ENCODE measurements at regions not wholly inside any gene's neighbourhood (a gene's known extent, or its start where the extent isn't known, plus 50 kb on each side); places are given as distances from the start of the nearest gene placed in this dataset.

- H3K36me3 Mint-ChIP-seq (ENCODE audit: low read depth) = no peaks in the 10 kb centered on the region
- no peaks in the 10 kb centered on the region for H3K36me3 ChIP-seq (ENCODE audit: control insufficient read depth, insufficient read depth, low read length)
- WGBS, 2 experiments (ENCODE audit: insufficient coverage in 1 of 2, insufficient read length in 1 of 2) = 86 to 96% methylated on average over 1 to 2 of the region's 2 CpGs
- DNase-seq = no peak
- no peak overlapping the region for H3K9ac ChIP-seq (ENCODE audit: extremely low read depth, low read length, poor library complexity, severe bottlenecking)
- no peak for TF ChIP-seq CTCF (conservative IDR thresholded peaks at IDR 0.05)
- H3K27me3 Mint-ChIP-seq (ENCODE audit: insufficient read depth) = peaks cover 1% of the 10 kb centered on the region
- peaks cover 11% of the 10 kb centered on the region for H3K9me3 Mint-ChIP-seq
- no peaks in the 10 kb centered on the region for H3K4me1 Mint-ChIP-seq
- H3K4me1 ChIP-seq (ENCODE audit: control insufficient read depth, insufficient read depth, low read length) = no peaks in the 10 kb centered on the region
- no peak overlapping the region for H3K27ac Mint-ChIP-seq
- H3K27me3 ChIP-seq (ENCODE audit: control insufficient read depth, insufficient read depth, low read length, poor library complexity, severe bottlenecking) = peaks cover 5% of the 10 kb centered on the region
- no peak overlapping the region for H3K4me3 Mint-ChIP-seq
- H3K9me3 ChIP-seq (ENCODE audit: control insufficient read depth, low read length) = no peaks in the 10 kb centered on the region
- no peak overlapping the region for H3K4me3 ChIP-seq (ENCODE audit: low read length)
- no peak overlapping the region for H3K27ac ChIP-seq (ENCODE audit: low read depth, low read length)
Measured at GRCh38 chr11:11750017-11750878, 91.5 kb upstream of the USP47 start.

GRCh38 chr11:11748706-11749365 lies 92.9 kb upstream of the USP47 start:
- Histone ChIP-seq H3K9ac (ENCODE audit: extremely low read depth, low read length, poor library complexity, severe bottlenecking) (no peak overlapping the region), H3K4me1 (ENCODE audit: control insufficient read depth, insufficient read depth, low read length) (no peaks in the 10 kb centered on the region), H3K4me3 (ENCODE audit: low read length) (no peak overlapping the region), H3K9me3 (ENCODE audit: control insufficient read depth, low read length) (no peaks in the 10 kb centered on the region), H3K36me3 (ENCODE audit: control insufficient read depth, insufficient read depth, low read length) (no peaks in the 10 kb centered on the region), H3K27me3 (ENCODE audit: control insufficient read depth, insufficient read depth, low read length, poor library complexity, severe bottlenecking) (peaks cover under 1% of the 10 kb centered on the region), H3K27ac (ENCODE audit: low read depth, low read length) (no peak overlapping the region)
- 88 to 91% methylated on average over 3 to 4 of the region's 4 CpGs for WGBS, 2 experiments (ENCODE audit: insufficient coverage in 1 of 2, insufficient read length in 1 of 2)
- peaks cover 11% of the 10 kb centered on the region for H3K9me3 Mint-ChIP-seq
- no peak for DNase-seq
- no peaks in the 10 kb centered on the region for H3K4me1 Mint-ChIP-seq
- peaks cover 1% of the 10 kb centered on the region for H3K27me3 Mint-ChIP-seq (ENCODE audit: insufficient read depth)
- H3K4me3 Mint-ChIP-seq = no peak overlapping the region
- no peaks in the 10 kb centered on the region for H3K36me3 Mint-ChIP-seq (ENCODE audit: low read depth)
- no peak for TF ChIP-seq CTCF (conservative IDR thresholded peaks at IDR 0.05)
- H3K27ac Mint-ChIP-seq = no peak overlapping the region

- Mint-ChIP-seq H3K4me1 (no peaks in the 10 kb centered on the region), H3K27ac (no peak overlapping the region), H3K4me3 (no peak overlapping the region), H3K36me3 (ENCODE audit: low read depth) (no peaks in the 10 kb centered on the region), H3K9me3 (peaks cover 11% of the 10 kb centered on the region), H3K27me3 (ENCODE audit: insufficient read depth) (peaks cover 1% of the 10 kb centered on the region)
- Histone ChIP-seq H3K9me3 (ENCODE audit: control insufficient read depth, low read length) (no peaks in the 10 kb centered on the region), H3K27ac (ENCODE audit: low read depth, low read length) (no peak overlapping the region), H3K4me1 (ENCODE audit: control insufficient read depth, insufficient read depth, low read length) (no peaks in the 10 kb centered on the region), H3K36me3 (ENCODE audit: control insufficient read depth, insufficient read depth, low read length) (no peaks in the 10 kb centered on the region), H3K27me3 (ENCODE audit: control insufficient read depth, insufficient read depth, low read length, poor library complexity, severe bottlenecking) (no peaks in the 10 kb centered on the region), H3K9ac (ENCODE audit: extremely low read depth, low read length, poor library complexity, severe bottlenecking) (no peak overlapping the region), H3K4me3 (ENCODE audit: low read length) (no peak overlapping the region)
- WGBS, 2 experiments (ENCODE audit: insufficient coverage in 1 of 2, insufficient read length in 1 of 2) = 100% methylated on average over 1 of the region's 1 CpG; no CpG with 5 or more reads in 1 of the 2 experiments
- DNase-seq = no peak
- no peak for TF ChIP-seq CTCF (conservative IDR thresholded peaks at IDR 0.05)
Measured at GRCh38 chr11:11747570-11747969, 94.2 kb upstream of the USP47 start.
